ENCODE measurements at regions not wholly inside any gene's neighbourhood (a gene's known extent, or its start where the extent isn't known, plus 50 kb on each side); places are given as distances from the start of the nearest gene placed in this dataset.

DNA sequence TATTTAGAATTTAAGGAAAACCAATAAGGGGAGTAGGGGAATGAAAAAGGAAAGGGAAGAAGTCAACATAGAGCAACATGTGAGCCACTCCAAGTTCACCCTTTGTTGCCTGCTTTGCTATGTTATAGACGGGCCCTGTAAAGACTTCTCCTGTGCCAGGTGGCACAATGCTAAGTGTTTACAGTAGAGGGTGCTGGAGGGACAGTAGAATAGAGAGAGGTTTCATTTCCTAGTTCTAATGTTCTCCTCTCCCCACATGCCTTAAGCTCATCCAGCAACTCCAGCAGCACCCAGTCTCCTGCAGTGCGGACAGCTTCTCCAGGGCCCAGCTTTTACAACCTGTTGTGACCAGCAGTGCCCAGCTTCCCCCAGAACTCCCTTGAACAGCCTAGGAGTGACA, 468.0 kb downstream of the HS3ST3B1 start:
- TF ChIP-seq, protein P1, sequence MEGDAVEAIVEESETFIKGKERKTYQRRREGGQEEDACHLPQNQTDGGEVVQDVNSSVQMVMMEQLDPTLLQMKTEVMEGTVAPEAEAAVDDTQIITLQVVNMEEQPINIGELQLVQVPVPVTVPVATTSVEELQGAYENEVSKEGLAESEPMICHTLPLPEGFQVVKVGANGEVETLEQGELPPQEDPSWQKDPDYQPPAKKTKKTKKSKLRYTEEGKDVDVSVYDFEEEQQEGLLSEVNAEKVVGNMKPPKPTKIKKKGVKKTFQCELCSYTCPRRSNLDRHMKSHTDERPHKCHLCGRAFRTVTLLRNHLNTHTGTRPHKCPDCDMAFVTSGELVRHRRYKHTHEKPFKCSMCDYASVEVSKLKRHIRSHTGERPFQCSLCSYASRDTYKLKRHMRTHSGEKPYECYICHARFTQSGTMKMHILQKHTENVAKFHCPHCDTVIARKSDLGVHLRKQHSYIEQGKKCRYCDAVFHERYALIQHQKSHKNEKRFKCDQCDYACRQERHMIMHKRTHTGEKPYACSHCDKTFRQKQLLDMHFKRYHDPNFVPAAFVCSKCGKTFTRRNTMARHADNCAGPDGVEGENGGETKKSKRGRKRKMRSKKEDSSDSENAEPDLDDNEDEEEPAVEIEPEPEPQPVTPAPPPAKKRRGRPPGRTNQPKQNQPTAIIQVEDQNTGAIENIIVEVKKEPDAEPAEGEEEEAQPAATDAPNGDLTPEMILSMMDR (IDR thresholded peaks at IDR 0.05) = no peak
- no peak for TF ChIP-seq POLR2AphosphoS5 (IDR thresholded peaks at IDR 0.05)
- TF ChIP-seq POLR2A (IDR thresholded peaks at IDR 0.05) = no peak

All from breast epithelium (tissue), 3 donors.